Esophagus muscularis mucosa (tissue), 4 donors: ENCODE measurements at regions not wholly inside any gene's neighbourhood (a gene's known extent, or its start where the extent isn't known, plus 50 kb on each side); places are given as distances from the start of the nearest gene placed in this dataset.

Source experiments
- EP300 ChIP-seq: sonication (generic); formaldehyde crosslinking; IDR thresholded peaks from one replicate; pipeline ENCODE4 v1.6.1; 2017; ENCODE audit warnings: antibody characterized with exemption
- POLR2A ChIP-seq: fragments of 450-650 bp; IDR thresholded peaks from one replicate; pipeline ENCODE4 v1.6.1; 2017; ENCODE audit warnings: antibody characterized with exemption, moderate library complexity, mild to moderate bottlenecking, low read depth
- POLR2AphosphoS5 ChIP-seq, 2 donors: sonication (generic); formaldehyde crosslinking; IDR thresholded peaks; one replicate each; pipeline ENCODE4 v1.6.1; 2017; ENCODE audit warnings: antibody characterized with exemption in 2 of 2
- TF ChIP-seq, protein P1 (sequence below), 3 experiments: fragments of 200-600 bp in 2 of 3; fragments of 450-650 bp in 1 of 3; sonication (generic) in 2 of 3; IDR thresholded peaks; one replicate each; pipeline ENCODE4 v1.5.1; 2017 to 2019; ENCODE audit warnings: antibody characterized with exemption in 3 of 3, mild to moderate bottlenecking in 2 of 3, moderate library complexity in 1 of 3

DNA sequence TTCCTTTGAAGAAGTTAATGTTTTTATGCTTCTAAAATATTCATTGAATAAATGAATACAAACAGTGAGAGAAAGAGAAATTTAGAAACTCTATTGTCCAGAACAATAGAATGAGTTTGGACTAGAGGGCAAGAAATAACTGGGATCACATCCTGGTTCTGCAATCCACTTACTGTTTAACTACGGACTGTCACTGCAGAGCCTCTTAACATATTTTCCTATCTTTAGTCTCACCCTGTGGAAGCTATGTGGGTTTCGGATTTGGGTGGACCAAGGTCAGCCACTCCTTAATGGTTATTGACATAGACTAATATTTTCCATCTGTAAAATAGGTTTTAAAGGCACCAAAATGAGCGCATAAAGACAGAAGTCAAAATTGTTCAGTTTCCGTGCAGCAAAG, 116.6 kb downstream of the UBE2U start:
- TF ChIP-seq POLR2AphosphoS5 (IDR thresholded peaks at IDR 0.05) (no peak), POLR2A (no peak), EP300 (no peak)
- TF ChIP-seq, protein P1, sequence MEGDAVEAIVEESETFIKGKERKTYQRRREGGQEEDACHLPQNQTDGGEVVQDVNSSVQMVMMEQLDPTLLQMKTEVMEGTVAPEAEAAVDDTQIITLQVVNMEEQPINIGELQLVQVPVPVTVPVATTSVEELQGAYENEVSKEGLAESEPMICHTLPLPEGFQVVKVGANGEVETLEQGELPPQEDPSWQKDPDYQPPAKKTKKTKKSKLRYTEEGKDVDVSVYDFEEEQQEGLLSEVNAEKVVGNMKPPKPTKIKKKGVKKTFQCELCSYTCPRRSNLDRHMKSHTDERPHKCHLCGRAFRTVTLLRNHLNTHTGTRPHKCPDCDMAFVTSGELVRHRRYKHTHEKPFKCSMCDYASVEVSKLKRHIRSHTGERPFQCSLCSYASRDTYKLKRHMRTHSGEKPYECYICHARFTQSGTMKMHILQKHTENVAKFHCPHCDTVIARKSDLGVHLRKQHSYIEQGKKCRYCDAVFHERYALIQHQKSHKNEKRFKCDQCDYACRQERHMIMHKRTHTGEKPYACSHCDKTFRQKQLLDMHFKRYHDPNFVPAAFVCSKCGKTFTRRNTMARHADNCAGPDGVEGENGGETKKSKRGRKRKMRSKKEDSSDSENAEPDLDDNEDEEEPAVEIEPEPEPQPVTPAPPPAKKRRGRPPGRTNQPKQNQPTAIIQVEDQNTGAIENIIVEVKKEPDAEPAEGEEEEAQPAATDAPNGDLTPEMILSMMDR (IDR thresholded peaks at IDR 0.05), result no peak
